Stomach (tissue), 4 donors: ENCODE measurements at regions not wholly inside any gene's neighbourhood (a gene's known extent, or its start where the extent isn't known, plus 50 kb on each side); places are given as distances from the start of the nearest gene placed in this dataset.
"Not testable (repeated sequence)": the region's sequence is repeated elsewhere in the genome, so short reads cannot be mapped to it uniquely, and the experiment has no call there.

Experiments
- POLR2A ChIP-seq, 4 donors: fragments of 450-650 bp; IDR thresholded peaks; one replicate each; pipeline ENCODE4 v1.6.1; 2016; ENCODE audit warnings: antibody characterized with exemption in 4 of 4, control low read depth in 2 of 4, mild to moderate bottlenecking in 1 of 4, moderate library complexity in 1 of 4
- TF ChIP-seq, protein P1 (sequence below), 7 experiments: fragments of 450-650 bp in 4 of 7; fragments of 200-600 bp in 3 of 7; sonication (generic) in 3 of 7; IDR thresholded peaks; one replicate each; pipeline ENCODE4 v1.5.1; 2016 to 2019; ENCODE audit warnings: antibody characterized with exemption in 7 of 7, control low read depth in 2 of 7, mild to moderate bottlenecking in 1 of 7

DNA sequence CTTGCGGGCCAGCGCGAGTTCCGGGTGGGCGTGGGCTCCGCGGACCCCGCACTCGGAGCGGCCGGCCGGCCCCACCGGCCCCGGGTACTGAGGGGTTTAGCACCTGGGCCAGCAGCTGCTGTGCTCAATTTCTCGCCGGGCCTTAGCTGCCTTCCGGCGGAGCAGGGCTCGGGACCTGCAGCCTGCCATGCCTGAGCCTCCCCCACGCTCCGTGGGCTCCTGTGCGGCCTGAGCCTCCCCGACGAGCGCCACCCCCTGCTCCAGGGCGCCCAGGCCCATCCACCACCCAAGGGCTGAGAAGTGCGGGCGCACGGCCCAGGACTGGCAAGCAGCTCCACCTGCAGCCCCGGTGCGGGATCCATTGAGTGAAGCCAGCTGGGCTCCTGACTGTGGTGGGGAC lies 73.6 kb upstream of the LTA4H start:
- TF ChIP-seq POLR2A (IDR thresholded peaks at IDR 0.05), result not testable (repeated sequence)
- TF ChIP-seq, protein P1, sequence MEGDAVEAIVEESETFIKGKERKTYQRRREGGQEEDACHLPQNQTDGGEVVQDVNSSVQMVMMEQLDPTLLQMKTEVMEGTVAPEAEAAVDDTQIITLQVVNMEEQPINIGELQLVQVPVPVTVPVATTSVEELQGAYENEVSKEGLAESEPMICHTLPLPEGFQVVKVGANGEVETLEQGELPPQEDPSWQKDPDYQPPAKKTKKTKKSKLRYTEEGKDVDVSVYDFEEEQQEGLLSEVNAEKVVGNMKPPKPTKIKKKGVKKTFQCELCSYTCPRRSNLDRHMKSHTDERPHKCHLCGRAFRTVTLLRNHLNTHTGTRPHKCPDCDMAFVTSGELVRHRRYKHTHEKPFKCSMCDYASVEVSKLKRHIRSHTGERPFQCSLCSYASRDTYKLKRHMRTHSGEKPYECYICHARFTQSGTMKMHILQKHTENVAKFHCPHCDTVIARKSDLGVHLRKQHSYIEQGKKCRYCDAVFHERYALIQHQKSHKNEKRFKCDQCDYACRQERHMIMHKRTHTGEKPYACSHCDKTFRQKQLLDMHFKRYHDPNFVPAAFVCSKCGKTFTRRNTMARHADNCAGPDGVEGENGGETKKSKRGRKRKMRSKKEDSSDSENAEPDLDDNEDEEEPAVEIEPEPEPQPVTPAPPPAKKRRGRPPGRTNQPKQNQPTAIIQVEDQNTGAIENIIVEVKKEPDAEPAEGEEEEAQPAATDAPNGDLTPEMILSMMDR (IDR thresholded peaks at IDR 0.05), result not testable (repeated sequence)
